ENCODE measurements at regions not wholly inside any gene's neighbourhood (a gene's known extent, or its start where the extent isn't known, plus 50 kb on each side); places are given as distances from the start of the nearest gene placed in this dataset.

DNA sequence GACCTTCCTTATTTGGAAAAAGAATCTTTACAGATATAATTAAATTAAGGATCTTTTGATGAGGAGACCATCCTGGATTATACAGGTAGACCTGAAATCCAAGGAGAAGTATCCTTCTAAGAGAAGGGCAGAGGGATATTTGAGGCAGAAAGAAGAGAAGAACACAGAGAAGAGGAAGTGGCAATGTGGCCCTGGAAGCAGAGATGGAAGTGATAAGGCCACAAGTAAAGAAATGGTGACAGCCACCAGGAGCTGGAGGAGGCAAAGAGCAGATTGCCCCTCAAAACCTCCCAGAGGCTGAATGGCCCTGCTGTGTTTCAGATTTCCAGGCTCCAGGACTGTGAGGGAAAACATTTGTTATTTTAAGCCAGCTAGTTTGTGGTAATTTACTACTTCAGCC lies 93.0 kb upstream of the ANKRD55 start:
- Histone ChIP-seq H3K27ac (ENCODE audit: low read length) (no peak overlapping the region), H3K36me3 (ENCODE audit: control insufficient read depth, insufficient read depth, low read length) (no peaks in the 10 kb centered on the region), H3K4me3 (ENCODE audit: low read length) (no peak overlapping the region), H3K27me3 (ENCODE audit: control insufficient read depth, insufficient read depth, low read length) (no peaks in the 10 kb centered on the region), H3K9me3 (ENCODE audit: control insufficient read depth, low read depth, low read length) (no peaks in the 10 kb centered on the region), H3K4me1 (ENCODE audit: control insufficient read depth, insufficient read depth, low read length) (peaks cover 13% of the 10 kb centered on the region)
- no peak for DNase-seq

DNA sequence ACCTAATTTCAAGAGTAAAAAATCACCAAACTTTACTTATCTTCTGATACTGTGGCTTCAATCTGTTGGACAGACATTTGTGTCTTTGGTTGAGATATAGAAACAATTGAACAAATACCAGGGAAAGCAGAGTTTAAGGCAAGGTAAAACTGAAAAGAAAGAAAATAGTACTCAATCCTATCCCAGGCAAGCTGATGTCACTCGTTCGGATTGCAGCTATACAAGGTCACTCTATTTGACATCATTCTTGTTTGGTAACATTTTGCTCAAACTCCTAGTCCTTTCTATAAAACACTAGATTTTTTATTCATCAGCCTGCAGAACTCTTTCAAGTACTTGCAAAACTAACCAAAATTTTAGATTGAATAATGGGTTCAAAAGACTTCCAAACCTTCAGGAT lies 91.9 kb upstream of the ANKRD55 start:
- H3K27me3 ChIP-seq (ENCODE audit: control insufficient read depth, insufficient read depth, low read length): no peaks in the 10 kb centered on the region
- no peak overlapping the region for H3K27ac ChIP-seq (ENCODE audit: low read length)
- H3K9me3 ChIP-seq (ENCODE audit: control insufficient read depth, low read depth, low read length): no peaks in the 10 kb centered on the region
- H3K4me1 ChIP-seq (ENCODE audit: control insufficient read depth, insufficient read depth, low read length): peaks cover 13% of the 10 kb centered on the region
- H3K4me3 ChIP-seq (ENCODE audit: low read length): no peak overlapping the region
- WGBS (ENCODE audit: insufficient coverage, low lambda C conversion rate): no CpG with 5 or more reads among the region's 2 CpGs
- H3K36me3 ChIP-seq (ENCODE audit: control insufficient read depth, insufficient read depth, low read length): no peaks in the 10 kb centered on the region
- no peak for DNase-seq

DNA sequence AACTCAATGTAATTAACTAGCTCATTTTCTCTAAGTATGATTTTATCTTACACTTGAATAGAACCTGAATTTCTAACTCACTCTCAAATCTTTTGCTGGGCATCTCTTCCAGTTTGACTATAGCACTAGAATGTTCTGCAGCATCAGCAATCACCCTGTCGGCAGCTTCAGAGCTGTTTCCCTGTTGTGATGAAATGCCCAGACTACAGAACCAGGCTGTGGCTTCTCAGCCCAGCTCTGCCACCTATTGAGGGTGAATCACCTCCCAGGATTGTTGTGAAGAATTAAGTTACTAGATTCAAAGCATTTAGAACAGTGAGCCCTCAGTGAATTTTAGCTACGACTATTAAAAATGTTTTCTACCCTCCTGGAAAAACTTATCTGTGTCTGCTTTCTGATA lies 90.4 kb upstream of the ANKRD55 start:
- Histone ChIP-seq H3K4me1 (ENCODE audit: control insufficient read depth, insufficient read depth, low read length) (peaks cover 1% of the 10 kb centered on the region), H3K9me3 (ENCODE audit: control insufficient read depth, low read depth, low read length) (no peaks in the 10 kb centered on the region), H3K27ac (ENCODE audit: low read length) (no peak overlapping the region), H3K27me3 (ENCODE audit: control insufficient read depth, insufficient read depth, low read length) (no peaks in the 10 kb centered on the region), H3K36me3 (ENCODE audit: control insufficient read depth, insufficient read depth, low read length) (no peaks in the 10 kb centered on the region), H3K4me3 (ENCODE audit: low read length) (no peak overlapping the region)
- DNase-seq: peak; percentile 34 to 42
- WGBS (ENCODE audit: insufficient coverage, low lambda C conversion rate): no CpG with 5 or more reads among the region's 2 CpGs

DNA sequence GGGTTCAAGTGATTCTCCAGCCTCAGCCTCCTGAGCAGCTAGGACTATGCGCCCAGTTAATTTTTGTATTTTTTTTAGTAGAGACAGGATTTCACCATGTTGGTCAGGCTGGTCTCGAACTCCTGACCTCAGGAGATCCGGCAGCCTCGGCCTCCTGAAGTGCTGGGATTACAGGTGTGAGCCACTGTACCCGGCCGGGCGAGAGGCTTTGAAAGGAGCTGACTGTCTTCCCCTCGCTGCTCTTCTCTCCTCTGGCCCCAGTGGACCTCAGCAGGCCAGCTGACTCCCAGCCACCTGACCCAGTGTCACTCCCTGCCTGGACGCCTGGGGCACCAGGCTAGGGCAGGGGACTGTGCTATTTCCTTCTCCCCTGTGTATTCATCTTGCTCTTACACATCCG lies 89.5 kb upstream of the ANKRD55 start:
- Histone ChIP-seq H3K36me3 (ENCODE audit: control insufficient read depth, insufficient read depth, low read length) (no peaks in the 10 kb centered on the region), H3K4me1 (ENCODE audit: control insufficient read depth, insufficient read depth, low read length) (no peaks in the 10 kb centered on the region), H3K27me3 (ENCODE audit: control insufficient read depth, insufficient read depth, low read length) (no peaks in the 10 kb centered on the region), H3K9me3 (ENCODE audit: control insufficient read depth, low read depth, low read length) (no peaks in the 10 kb centered on the region), H3K27ac (ENCODE audit: low read length) (no peak overlapping the region), H3K4me3 (ENCODE audit: low read length) (no peak overlapping the region)
- WGBS (ENCODE audit: insufficient coverage, low lambda C conversion rate): 100% methylated on average over 1 of the region's 10 CpGs
- peak in 1 of 2 donors; percentile 36 for DNase-seq

DNA sequence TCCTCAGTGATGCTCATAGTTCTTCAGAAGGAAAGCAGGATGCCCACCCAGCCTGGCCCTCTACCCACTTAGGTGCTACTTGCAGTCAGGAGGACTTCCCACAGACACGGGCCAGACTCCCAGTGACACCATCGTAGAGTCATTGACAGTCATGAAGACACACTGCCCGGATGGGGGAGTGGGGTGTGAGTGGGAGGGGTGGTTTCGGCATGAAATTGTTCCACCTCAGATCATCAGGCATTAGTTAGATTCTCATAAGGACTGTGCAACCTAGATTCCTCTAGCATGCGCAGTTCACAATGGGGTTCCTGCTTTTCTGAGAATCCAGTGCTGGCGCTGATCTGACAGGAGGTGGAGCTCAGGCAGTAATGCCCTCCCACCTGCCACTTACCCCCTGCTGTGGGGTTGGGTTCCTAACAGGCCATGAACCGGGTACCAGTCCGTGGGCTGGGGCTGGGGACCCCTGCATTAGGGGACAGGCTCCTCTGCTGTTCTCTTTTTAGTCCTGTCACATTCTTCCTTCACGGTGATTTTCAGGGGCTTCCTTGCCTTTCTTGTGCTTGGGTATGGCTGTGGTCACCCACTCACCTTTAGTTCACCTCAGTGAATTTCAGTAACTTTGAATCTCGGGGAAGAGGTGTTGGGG lies 88.2 kb upstream of the ANKRD55 start:
- H3K9me3 ChIP-seq (ENCODE audit: control insufficient read depth, low read depth, low read length): no peaks in the 10 kb centered on the region
- H3K36me3 ChIP-seq (ENCODE audit: control insufficient read depth, insufficient read depth, low read length): no peaks in the 10 kb centered on the region

DNA sequence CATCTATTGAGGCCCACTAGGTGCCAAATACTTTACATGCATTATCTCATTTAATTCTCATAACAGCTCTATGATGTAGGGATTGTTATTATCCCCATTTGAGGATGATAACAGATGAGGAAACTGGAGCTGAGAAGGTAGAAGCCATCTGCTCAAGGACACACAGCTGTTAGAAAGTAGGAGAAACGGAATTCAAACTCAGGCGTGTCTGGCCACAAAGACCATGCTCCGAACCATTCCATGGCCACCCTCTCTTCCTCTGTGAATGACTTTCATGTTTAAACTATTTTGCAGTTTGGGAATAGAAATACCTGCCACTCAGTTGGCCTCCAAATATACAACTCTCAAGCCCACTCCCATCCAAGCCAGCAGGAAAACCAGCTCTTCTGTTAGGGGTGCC lies 87.6 kb upstream of the ANKRD55 start:
- no peaks in the 10 kb centered on the region for H3K4me1 ChIP-seq (ENCODE audit: control insufficient read depth, insufficient read depth, low read length)
- no peak overlapping the region for H3K27ac ChIP-seq (ENCODE audit: low read length)
- WGBS (ENCODE audit: insufficient coverage, low lambda C conversion rate): no CpG with 5 or more reads among the region's 3 CpGs
- H3K9me3 ChIP-seq (ENCODE audit: control insufficient read depth, low read depth, low read length): no peaks in the 10 kb centered on the region
- no peak overlapping the region for H3K4me3 ChIP-seq (ENCODE audit: low read length)
- no peak for DNase-seq
- no peaks in the 10 kb centered on the region for H3K27me3 ChIP-seq (ENCODE audit: control insufficient read depth, insufficient read depth, low read length)
- H3K36me3 ChIP-seq (ENCODE audit: control insufficient read depth, insufficient read depth, low read length): no peaks in the 10 kb centered on the region

More for the DNA sequence above, 88.2 kb upstream of the ANKRD55 start:
- Histone ChIP-seq H3K4me1 (ENCODE audit: control insufficient read depth, insufficient read depth, low read length) (no peaks in the 10 kb centered on the region), H3K4me3 (ENCODE audit: low read length) (no peak overlapping the region), H3K27me3 (ENCODE audit: control insufficient read depth, insufficient read depth, low read length) (no peaks in the 10 kb centered on the region), H3K27ac (ENCODE audit: low read length) (no peak overlapping the region)
- no peak for DNase-seq
- no CpG with 5 or more reads among the region's 10 CpGs for WGBS (ENCODE audit: insufficient coverage, low lambda C conversion rate)

DNA sequence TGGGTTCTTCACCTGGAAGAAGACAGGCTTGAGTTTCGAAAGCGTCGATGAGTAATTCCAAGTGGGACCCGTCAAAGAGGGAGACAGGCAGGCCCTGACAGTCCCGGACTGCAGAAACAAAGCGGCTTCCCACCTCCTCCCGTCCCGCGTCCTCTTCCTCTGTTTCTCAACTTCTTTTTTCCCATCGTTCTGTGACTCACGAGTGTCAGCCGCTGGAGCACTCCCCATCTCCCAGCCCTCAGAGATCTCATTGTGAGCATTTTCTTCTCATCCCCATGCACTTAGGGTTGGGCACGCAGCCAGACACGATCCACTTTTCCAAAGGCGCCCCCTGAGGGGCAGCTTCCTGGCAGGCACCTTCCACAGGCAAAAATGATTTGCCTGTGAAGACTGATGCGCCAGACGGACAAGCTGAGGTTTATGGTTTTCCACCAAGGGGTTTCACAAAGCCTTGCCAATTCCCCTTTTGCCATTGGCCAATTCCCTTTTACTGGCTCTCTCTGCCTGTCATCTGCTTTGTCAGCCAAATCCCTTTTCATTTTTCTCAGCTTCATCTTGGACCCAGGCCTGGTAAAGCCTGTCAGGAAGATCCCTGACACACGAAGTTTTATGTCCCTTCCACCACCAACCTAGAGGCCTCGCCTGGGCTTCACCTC lies 86.5 kb upstream of the ANKRD55 start:
- no peaks in the 10 kb centered on the region for H3K9me3 ChIP-seq (ENCODE audit: control insufficient read depth, low read depth, low read length)
- no peak overlapping the region for H3K4me3 ChIP-seq (ENCODE audit: low read length)
- no peak overlapping the region for H3K27ac ChIP-seq (ENCODE audit: low read length)
- no peaks in the 10 kb centered on the region for H3K27me3 ChIP-seq (ENCODE audit: control insufficient read depth, insufficient read depth, low read length)
- WGBS (ENCODE audit: insufficient coverage, low lambda C conversion rate): no CpG with 5 or more reads among the region's 19 CpGs
- H3K36me3 ChIP-seq (ENCODE audit: control insufficient read depth, insufficient read depth, low read length): no peaks in the 10 kb centered on the region
- no peaks in the 10 kb centered on the region for H3K4me1 ChIP-seq (ENCODE audit: control insufficient read depth, insufficient read depth, low read length)
- no peak for DNase-seq

DNA sequence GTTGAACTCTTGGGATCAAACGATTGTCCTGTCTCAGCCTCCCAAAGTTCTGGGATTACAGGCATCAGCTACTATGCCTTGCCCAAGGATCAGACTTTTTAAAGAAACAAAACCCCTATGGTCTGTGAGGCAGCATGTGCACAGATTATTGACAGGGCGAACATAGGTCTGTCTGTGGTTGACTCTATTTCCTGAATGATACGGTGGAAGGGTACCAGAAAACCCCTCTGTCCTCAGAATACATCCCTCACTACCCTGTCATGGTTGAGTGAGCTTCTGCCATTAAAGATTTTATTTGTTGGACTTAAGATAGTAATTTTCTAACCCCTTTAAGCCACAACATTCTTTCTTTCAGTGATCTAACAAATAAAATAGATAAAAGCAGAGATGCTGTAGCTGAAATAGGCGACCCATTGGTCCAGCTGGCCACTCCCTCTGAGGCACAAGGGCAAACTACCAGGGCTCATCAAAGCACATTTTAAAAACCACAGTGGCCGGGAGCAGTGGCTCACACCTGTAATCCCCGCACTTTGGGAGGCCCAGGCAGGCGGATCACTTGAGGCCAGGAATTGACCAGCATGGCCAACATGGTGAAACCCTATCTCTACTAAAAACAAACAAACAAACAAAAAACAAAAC lies 84.9 kb upstream of the ANKRD55 start:
- no peaks in the 10 kb centered on the region for H3K9me3 ChIP-seq (ENCODE audit: control insufficient read depth, low read depth, low read length)
- DNase-seq: no peak
- H3K4me1 ChIP-seq (ENCODE audit: control insufficient read depth, insufficient read depth, low read length): no peaks in the 10 kb centered on the region
- H3K4me3 ChIP-seq (ENCODE audit: low read length): no peak overlapping the region
- no peaks in the 10 kb centered on the region for H3K27me3 ChIP-seq (ENCODE audit: control insufficient read depth, insufficient read depth, low read length)
- H3K36me3 ChIP-seq (ENCODE audit: control insufficient read depth, insufficient read depth, low read length): no peaks in the 10 kb centered on the region
- no peak overlapping the region for H3K27ac ChIP-seq (ENCODE audit: low read length)
- no CpG with 5 or more reads among the region's 7 CpGs for WGBS (ENCODE audit: insufficient coverage, low lambda C conversion rate)

DNA sequence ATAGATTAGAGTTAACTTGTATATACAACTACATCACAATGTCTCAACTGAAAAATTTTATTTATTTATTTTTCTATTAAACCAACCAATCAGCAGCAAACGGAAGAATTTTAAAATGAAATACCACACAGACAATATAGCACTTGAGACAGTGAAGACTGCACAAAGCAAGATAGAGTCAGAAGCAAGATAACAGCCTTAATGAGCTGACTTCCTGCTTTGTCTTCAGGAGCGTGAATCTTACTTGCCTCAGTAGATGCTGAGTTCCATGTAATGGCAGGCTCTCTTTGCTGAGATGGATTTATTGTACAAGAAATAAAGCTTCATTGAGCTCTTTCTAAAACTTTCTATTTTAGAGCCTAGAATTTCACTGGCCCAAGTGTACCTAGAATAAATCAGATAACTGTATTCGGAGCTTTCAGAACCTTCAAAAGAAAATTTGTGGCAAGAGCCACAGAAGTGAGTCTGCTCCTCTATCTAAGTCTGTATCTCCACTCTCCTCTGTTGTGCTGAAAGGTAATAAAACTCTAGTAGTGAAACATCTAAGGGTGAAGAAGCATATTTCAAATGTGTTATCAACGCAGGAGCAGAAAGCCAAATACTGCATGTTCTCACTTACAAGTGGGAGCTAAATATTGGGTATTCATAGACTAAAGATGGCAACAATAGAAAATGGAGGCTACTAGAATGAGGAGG lies 83.3 kb upstream of the ANKRD55 start:
- 83% methylated on average over 3 of the region's 4 CpGs for WGBS (ENCODE audit: insufficient coverage, low lambda C conversion rate)
- H3K27ac ChIP-seq (ENCODE audit: low read length): no peak overlapping the region
- H3K4me1 ChIP-seq (ENCODE audit: control insufficient read depth, insufficient read depth, low read length): peaks cover 9% of the 10 kb centered on the region
- no peak overlapping the region for H3K4me3 ChIP-seq (ENCODE audit: low read length)
- DNase-seq: no peak
- no peaks in the 10 kb centered on the region for H3K9me3 ChIP-seq (ENCODE audit: control insufficient read depth, low read depth, low read length)
- no peaks in the 10 kb centered on the region for H3K36me3 ChIP-seq (ENCODE audit: control insufficient read depth, insufficient read depth, low read length)
- no peaks in the 10 kb centered on the region for H3K27me3 ChIP-seq (ENCODE audit: control insufficient read depth, insufficient read depth, low read length)

DNA sequence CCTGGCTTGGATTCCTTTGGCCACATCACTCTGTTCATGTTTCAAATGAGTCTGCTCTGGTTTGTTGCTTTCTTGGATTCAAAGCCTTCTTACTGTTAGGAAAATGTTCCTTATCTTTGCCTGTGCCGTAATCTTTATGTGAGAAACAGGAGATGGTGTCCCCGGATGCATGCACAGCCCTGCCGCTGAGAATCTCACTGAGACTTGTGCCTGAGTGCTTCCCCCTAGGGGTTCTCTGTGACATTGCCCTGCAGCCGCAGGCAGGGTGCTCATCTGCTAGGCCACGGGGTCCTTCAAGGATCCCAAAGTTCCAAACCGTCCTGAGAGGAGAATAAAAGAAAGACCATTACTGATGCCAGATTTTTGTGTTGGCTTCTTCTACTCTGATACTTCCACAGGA lies 81.4 kb upstream of the ANKRD55 start:
- Histone ChIP-seq H3K4me1 (ENCODE audit: control insufficient read depth, insufficient read depth, low read length) (peaks cover 18% of the 10 kb centered on the region), H3K4me3 (ENCODE audit: low read length) (no peak overlapping the region), H3K27ac (ENCODE audit: low read length) (no peak overlapping the region), H3K9me3 (ENCODE audit: control insufficient read depth, low read depth, low read length) (no peaks in the 10 kb centered on the region), H3K27me3 (ENCODE audit: control insufficient read depth, insufficient read depth, low read length) (no peaks in the 10 kb centered on the region), H3K36me3 (ENCODE audit: control insufficient read depth, insufficient read depth, low read length) (no peaks in the 10 kb centered on the region)
- no CpG with 5 or more reads among the region's 6 CpGs for WGBS (ENCODE audit: insufficient coverage, low lambda C conversion rate)
- peak in 1 of 2 donors; percentile 38 for DNase-seq
